ENCODE measurements at regions not wholly inside any gene's neighbourhood (a gene's known extent, or its start where the extent isn't known, plus 50 kb on each side); places are given as distances from the start of the nearest gene placed in this dataset.
A peak's percentile ranks its signal among the peaks of the same experiment; 100 is the strongest.

- no peak overlapping the region for H2AFZ ChIP-seq (ENCODE audit: low read length)
- H3K36me3 ChIP-seq (replicated peaks in 1 of 2; ENCODE audit: control insufficient read depth in 1 of 2, insufficient read depth in 2 of 2, low read length in 2 of 2), result no peaks in the 10 kb centered on the region
- no peak overlapping the region for H3K4me2 ChIP-seq (ENCODE audit: low read depth, low read length)
- CTCF ChIA-PET (ENCODE audit: low intra/inter-chr PET ratio, low total read pairs), result no interaction called here
- no peak for ATAC-seq
- 92% methylated on average over 16 of the region's 16 CpGs for WGBS (ENCODE audit: low lambda C conversion rate)
- no peaks in the 10 kb centered on the region for H3K9me3 ChIP-seq (ENCODE audit: low read length)
- no peaks in the 10 kb centered on the region for H3K27me3 ChIP-seq (ENCODE audit: control insufficient read depth in 1 of 2, insufficient read depth in 2 of 2, low read length in 2 of 2)
- DNase-seq (ENCODE audit: low spot score), result no peak
- H3K9ac ChIP-seq (ENCODE audit: insufficient read depth, low read depth, low read length), result no peak overlapping the region
- no peak overlapping the region for H3K27ac ChIP-seq (ENCODE audit: extremely low read length, insufficient read depth, low read length)
- peaks cover 100% of the 10 kb centered on the region for H3K4me1 ChIP-seq (ENCODE audit: insufficient read depth, low read length)
- H3K4me3 ChIP-seq (replicated peaks in 1 of 3; ENCODE audit: insufficient read depth in 1 of 3, low read depth in 2 of 3, low read length in 3 of 3), result no peak overlapping the region
- intact Hi-C loops (cut with micrococcal nuclease; ENCODE audit: unreplicated experiment), result no loop called here
- no TSS peak for BruUV-seq (replicated peaks)
- in situ Hi-C loops (cut with HindIII; ENCODE audit: extremely low pct_ligation_motif_present, low pct_unique_long_range_greater_than_20kb), result no loop called here
- POLR2A ChIA-PET, result interaction anchor here (1.5 to 6.3 kb wide), 3 partner anchors 9 to 84 kb away, joined by 3 to 105 read pairs (median 5); no protein-coding TSS in a partner anchor
- no peaks in the 10 kb centered on the region for H3K79me2 ChIP-seq (ENCODE audit: insufficient read depth, low read length)
- no peak for FAIRE-seq
- H4K20me1 ChIP-seq (ENCODE audit: insufficient read depth, low read length), result no peaks in the 10 kb centered on the region
- TF ChIP-seq KDM5B (CRISPR knock-in tag; IDR thresholded peaks at IDR 0.05; ENCODE audit: borderline replicate concordance) (no peak), HES4 (CRISPR knock-in tag; IDR thresholded peaks at IDR 0.05; ENCODE audit: borderline replicate concordance) (no peak), ESRRA (CRISPR knock-in tag; IDR thresholded peaks at IDR 0.05; ENCODE audit: low read depth) (no peak), MAFG (CRISPR knock-in tag; IDR thresholded peaks at IDR 0.05) (no peak), HDAC2 (CRISPR knock-in tag; IDR thresholded peaks at IDR 0.05) (0 out of 2 replicates have a peak, but pooled peaks have one; percentile 6), NR2C2 (CRISPR knock-in tag; IDR thresholded peaks at IDR 0.05; ENCODE audit: borderline replicate concordance) (no peak), AGO1 (IDR thresholded peaks at IDR 0.05; ENCODE audit: low read depth, low read length, poor library complexity, severe bottlenecking) (no peak), ZNF263 (CRISPR knock-in tag; IDR thresholded peaks at IDR 0.05) (peak; percentile 62; the same call in 1 of the 2 replicates), ZNF746 (CRISPR knock-in tag; IDR thresholded peaks at IDR 0.05) (no peak), BHLHE40 (IDR thresholded peaks at IDR 0.05; ENCODE audit: low read length) (no peak), ZBTB3 (CRISPR knock-in tag; IDR thresholded peaks at IDR 0.05; ENCODE audit: borderline replicate concordance, low read depth) (no peak), ZNF230 (CRISPR knock-in tag; IDR thresholded peaks at IDR 0.05) (no peak), ZNF121 (CRISPR knock-in tag; IDR thresholded peaks at IDR 0.05) (peak; percentile 87), IKZF1 (IDR thresholded peaks at IDR 0.05) (no peak), ZNF34 (CRISPR knock-in tag; IDR thresholded peaks at IDR 0.05; ENCODE audit: borderline replicate concordance) (no peak)
- TF ChIP-seq, protein P1, sequence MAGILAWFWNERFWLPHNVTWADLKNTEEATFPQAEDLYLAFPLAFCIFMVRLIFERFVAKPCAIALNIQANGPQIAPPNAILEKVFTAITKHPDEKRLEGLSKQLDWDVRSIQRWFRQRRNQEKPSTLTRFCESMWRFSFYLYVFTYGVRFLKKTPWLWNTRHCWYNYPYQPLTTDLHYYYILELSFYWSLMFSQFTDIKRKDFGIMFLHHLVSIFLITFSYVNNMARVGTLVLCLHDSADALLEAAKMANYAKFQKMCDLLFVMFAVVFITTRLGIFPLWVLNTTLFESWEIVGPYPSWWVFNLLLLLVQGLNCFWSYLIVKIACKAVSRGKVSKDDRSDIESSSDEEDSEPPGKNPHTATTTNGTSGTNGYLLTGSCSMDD (CRISPR knock-in tag; IDR thresholded peaks at IDR 0.05), result no peak
- TF ChIP-seq, protein P2, sequence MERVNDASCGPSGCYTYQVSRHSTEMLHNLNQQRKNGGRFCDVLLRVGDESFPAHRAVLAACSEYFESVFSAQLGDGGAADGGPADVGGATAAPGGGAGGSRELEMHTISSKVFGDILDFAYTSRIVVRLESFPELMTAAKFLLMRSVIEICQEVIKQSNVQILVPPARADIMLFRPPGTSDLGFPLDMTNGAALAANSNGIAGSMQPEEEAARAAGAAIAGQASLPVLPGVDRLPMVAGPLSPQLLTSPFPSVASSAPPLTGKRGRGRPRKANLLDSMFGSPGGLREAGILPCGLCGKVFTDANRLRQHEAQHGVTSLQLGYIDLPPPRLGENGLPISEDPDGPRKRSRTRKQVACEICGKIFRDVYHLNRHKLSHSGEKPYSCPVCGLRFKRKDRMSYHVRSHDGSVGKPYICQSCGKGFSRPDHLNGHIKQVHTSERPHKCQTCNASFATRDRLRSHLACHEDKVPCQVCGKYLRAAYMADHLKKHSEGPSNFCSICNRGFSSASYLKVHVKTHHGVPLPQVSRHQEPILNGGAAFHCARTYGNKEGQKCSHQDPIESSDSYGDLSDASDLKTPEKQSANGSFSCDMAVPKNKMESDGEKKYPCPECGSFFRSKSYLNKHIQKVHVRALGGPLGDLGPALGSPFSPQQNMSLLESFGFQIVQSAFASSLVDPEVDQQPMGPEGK (CRISPR knock-in tag; IDR thresholded peaks at IDR 0.05), result no peak
Measured at GRCh38 chr2:120548627-120549608, 186.8 kb upstream of the GLI2 start.
